ENCODE measurements at regions not wholly inside any gene's neighbourhood (a gene's known extent, or its start where the extent isn't known, plus 50 kb on each side); places are given as distances from the start of the nearest gene placed in this dataset.

- no peak for TF ChIP-seq CTCF (IDR thresholded peaks at IDR 0.05; ENCODE audit: poor library complexity)
- no peak for TF ChIP-seq EZH2phosphoT487 (IDR thresholded peaks at IDR 0.05; ENCODE audit: low read depth, severe bottlenecking, unreplicated experiment)
- no peak for TF ChIP-seq EZH2 (IDR thresholded peaks at IDR 0.05; ENCODE audit: borderline replicate concordance)
Measured at GRCh38 chr11:47924184-47924691, 56.1 kb upstream of the PTPRJ start.

Data from hepatocyte (in vitro differentiated cells).